GM18858 (cell line): ENCODE measurements at regions not wholly inside any gene's neighbourhood (a gene's known extent, or its start where the extent isn't known, plus 50 kb on each side); places are given as distances from the start of the nearest gene placed in this dataset.
"Not testable (repeated sequence)": the region's sequence is repeated elsewhere in the genome, so short reads cannot be mapped to it uniquely, and the experiment has no call there.

Experiments
- ATAC-seq: cut with Tn5 transposase; IDR thresholded peaks from one replicate; pipeline ENCODE4 v1.9.1; 2021; ENCODE audit not compliant: unreplicated experiment

DNA sequence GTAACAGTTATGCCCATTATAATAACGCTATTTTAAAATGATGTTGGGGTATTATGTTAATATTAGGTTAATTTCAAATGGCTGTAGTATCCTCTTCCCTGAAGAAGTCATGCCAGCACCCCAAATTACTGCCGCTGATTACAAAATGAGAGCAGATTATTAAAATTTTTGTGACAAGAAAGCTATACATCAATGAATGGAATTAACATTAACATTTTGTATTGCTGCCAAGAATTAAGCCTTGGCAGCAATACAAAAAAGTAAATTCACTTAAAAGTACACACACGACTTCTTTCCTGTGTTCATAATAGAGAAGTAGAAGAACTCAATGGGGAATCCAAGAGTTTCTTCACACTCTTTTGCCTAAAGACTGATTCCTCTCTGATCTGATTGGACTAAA lies 482.8 kb downstream of the STIM2 start:
- no peak for ATAC-seq

GRCh38 chr4:27350161-27350560 lies 489.5 kb downstream of the STIM2 start:
- no peak for ATAC-seq

DNA sequence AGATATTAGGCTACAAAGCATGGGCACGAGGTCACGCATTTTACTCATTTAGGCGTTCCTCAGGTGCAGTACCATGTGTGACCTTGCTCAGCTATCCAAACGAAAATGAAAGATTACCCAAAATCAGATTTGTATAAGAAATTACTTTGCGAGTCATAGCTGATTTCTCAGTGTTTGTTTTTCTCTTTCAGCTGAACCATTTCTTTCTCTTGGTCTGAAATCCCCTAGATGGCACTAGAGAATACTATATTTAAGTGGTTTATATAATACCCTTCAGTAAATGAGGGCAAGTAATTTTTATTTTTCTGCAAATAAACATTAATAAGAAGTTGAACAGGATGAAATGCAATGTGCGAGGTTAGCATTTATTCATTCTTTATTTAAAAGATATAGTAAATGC lies 496.6 kb downstream of the STIM2 start:
- ATAC-seq, result no peak

- no peak for ATAC-seq
Observed at GRCh38 chr4:27358269-27358668, 497.6 kb downstream of the STIM2 start.

DNA sequence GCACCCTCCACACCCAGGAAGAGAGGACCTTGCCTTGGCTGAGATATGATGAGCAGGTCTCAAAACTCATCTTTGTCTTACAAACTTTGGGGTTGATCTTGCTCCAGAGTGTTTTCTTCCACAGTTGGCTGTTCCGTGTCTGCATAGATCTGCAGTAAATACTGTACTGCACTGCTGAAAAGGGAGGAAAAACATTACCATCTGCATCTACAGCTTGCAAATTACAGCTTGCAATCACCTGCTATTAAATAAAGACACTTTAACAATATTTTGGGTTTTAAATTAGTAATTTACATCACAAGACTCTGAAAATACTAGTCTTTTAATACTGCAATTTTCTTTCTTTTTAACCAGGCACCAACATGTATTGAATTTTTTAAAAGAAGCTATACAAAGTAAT lies 499.5 kb downstream of the STIM2 start:
- no peak for ATAC-seq

- no peak for ATAC-seq
Observed at GRCh38 chr4:27360790-27361267, 500.2 kb downstream of the STIM2 start.

DNA sequence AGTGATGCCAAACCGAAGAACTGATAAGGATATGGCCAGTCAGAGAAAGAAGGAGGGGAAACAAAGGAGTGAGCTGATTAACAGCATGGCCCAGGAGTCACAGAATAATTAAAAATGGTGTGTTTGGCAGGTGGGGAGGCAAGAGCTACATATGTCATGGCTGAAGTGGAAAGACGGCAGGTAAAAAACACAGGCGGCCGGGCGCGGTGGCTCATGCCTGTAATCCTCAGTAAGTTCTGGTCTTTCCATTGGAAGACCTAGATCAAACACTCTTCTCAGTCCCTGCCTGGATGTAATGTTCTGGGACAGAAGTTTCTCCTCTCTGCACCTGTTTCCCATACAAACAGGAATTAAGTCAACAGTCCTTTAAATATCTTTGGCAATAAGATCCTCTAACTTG lies 503.9 kb downstream of the STIM2 start:
- no peak for ATAC-seq

- no peak for ATAC-seq
Observed at GRCh38 chr4:27366104-27366823, 505.6 kb downstream of the STIM2 start.

- ATAC-seq, result no peak
Observed at GRCh38 chr4:27368781-27369180, 508.1 kb downstream of the STIM2 start.

DNA sequence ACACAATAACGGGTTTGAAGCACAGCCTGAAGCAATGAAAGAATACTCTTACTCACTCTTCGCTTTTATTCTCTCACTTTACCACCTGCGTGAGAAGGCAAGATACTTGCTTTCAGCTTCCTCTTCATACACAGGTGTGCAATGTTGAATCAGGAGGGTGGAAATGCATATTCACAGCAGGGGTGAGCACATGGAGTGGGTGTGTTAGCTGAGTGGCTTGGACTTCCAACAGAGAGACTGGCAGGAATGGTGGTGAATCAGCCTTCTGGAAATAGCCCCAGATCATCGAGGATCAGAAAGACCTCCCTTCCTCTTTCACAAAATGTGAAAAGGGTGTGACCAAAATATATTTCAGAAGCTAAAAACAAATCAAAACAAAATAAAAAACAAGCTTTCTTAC lies 521.2 kb downstream of the STIM2 start:
- ATAC-seq, result no peak

GRCh38 chr4:27387711-27388110 lies 527.1 kb downstream of the STIM2 start:
- no peak for ATAC-seq

DNA sequence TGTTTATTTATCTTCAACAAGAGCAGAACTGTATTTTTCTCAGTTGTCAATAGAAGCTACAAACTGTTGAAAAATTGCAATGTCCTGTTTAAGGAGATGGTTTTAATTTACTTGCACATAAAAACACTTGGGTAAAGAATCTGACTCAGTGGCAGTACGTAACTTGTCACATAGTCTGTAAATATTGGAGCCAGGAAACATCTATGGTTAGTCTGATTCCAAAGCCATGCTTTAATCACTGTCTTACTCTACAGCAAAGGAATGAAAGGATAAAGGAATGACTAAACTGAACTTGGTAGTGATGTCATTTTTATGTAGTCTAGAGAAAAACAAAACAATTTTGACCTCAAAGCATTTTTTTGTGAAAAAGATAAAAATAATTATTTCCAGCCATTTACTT lies 537.2 kb downstream of the STIM2 start:
- ATAC-seq, result no peak

DNA sequence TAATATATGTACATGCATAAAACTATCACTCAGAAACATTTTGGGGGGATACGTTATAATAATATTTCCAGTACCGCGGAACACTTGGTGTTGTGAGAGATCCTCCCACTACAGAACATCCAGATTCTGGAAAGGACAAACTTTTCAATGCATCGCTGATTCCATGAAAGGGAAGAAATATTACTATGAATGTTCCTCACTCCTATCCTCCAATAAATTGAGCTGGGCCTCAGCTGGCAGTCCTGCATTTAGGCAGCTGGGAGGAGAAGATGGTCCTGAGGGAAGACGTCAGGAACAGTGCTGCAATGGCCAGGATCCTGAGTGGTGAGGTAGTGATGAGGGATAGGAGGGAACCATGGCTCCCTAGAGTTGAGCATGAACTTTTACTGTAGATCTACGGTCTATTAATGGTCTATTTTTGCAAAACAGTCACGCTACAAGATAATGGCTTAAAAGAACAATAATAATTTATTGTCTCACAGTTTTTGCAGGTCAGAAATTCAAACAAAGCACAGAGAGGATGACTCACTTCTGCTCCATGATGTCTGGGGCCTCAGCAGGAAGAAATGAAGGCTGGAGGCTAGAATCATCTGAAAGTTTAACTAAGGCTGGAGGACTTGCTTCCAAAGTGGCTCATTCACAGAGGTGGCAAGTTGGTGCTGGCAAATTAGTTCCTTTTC lies 538.1 kb downstream of the STIM2 start:
- ATAC-seq, result no peak

GRCh38 chr4:27407616-27408015 lies 547.0 kb downstream of the STIM2 start:
- ATAC-seq, result no peak

- no peak for ATAC-seq
Observed at GRCh38 chr4:27412613-27413012, 552.0 kb downstream of the STIM2 start.

DNA sequence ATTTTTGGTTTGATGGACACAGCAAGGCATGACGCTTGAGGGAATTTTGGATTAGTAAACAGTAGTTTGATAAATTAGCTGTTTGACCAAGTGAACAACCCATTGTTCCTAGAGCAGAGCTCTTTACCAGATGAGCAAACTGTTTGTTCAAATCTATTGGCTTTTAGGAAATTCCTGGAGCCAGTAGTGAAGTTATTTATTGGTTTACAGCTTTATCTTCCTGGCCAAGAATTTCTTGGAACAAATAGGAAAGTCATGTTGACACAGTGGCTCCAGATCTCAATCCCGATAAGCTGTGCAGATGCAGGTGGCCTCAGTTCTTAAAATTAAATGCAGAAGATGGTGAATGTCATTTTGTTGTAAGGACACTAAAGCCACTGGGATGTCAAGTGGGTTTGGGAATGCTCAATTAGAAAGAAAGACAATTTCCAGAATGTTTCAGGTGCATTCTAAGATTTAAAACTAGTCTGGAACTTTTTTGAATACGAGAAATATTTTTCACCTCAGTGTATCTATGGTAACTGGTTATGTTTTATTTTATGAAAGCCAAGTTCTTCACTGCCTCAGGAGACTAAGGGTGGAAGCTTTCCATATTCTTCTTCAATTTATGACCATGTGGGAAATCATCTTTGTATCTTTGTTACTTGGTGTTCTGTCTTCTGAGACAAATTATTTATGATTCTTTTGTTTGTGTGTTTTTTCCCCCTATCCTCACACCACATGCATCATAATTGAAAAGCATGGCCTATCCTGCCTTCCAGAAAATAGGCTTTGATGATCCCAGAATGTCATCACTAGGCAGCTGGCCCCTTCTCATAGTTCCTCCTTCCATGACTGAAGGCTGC lies 554.5 kb downstream of the STIM2 start:
- no peak for ATAC-seq

DNA sequence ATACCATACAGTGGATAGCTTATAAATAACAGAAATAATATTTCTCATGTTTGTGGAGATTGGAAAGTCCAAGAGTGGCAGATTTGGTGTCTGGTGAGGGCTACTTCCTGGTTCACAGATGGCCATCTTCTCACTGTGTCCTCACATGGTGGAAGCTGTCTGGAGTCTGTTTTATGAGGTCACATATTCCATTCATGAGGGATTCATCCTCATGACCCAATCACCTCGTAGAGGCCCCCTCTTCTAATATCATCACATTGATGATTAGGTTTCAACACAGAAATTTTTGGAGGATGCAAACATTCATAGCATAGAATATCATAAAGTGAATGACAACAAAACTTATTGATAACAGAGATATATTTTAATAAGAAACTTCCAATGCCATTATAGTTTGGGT lies 568.0 kb downstream of the STIM2 start:
- no peak for ATAC-seq

DNA sequence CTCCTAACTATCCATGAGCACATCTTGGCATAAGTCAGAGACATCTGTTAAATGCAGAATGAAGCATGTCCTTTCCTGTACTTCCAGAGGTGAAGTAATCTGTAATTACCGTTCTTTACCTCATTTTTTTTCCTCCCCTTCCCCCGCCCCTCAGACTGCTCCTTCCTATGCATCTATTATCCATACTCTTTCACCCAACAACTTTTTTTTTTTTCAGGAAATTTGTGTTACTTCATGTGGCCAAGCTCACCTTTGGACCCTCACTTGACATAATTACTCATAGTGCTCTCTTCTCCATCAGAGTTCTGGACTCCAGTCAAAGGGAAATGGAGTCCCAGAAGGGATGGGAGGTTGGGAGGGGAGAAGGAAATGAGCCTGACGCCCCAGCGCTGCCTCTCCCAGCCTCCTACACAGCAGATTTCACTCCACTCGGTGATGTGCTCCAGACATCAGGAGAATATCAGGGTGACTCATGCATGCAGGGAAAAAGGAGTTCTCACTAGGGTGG lies 568.8 kb downstream of the STIM2 start:
- no peak for ATAC-seq

DNA sequence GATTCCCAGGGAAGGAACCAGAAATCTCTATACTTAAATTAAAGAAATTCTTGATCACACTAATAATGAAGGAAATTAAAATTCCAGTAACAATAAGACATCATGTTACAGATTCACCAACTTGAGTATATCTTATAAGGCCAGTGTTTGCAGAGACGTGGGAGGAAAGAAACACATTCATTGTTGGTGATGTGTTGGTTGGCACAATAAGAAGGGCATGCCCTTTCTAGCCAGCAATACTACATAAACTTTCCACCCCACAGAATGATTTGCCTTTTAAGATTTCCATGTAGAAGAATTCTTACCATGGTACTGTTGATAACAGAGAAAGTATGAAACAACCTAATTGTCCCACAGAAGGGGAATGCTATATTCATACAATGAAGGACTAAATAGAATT lies 581.5 kb downstream of the STIM2 start:
- ATAC-seq, result no peak

- not testable (repeated sequence) for ATAC-seq
Observed at GRCh38 chr4:27442661-27443060, 582.0 kb downstream of the STIM2 start.

- no peak for ATAC-seq
Observed at GRCh38 chr4:27463816-27464215, 603.2 kb downstream of the STIM2 start.

DNA sequence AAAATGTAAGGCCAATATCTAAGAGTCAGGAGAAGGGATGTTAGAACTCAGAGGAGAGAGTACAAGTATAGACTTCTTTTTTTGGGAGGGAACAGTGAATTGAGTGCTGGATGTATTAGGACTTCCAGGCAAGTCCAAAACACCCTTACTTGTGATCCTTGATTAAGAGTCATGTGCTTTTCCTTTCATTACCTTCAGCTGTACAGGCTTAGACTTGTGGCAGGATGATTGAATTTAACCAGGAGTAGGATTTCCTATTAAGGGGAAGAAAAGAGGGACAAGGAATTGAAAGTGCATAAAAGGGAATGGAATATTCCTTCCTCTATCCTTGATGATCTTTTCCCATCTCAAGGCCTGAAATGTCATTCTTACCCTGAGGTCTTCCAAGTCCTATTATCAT lies 606.7 kb downstream of the STIM2 start:
- ATAC-seq, result no peak
